OCI-LY3 (cell line): ENCODE measurements at regions not wholly inside any gene's neighbourhood (a gene's known extent, or its start where the extent isn't known, plus 50 kb on each side); places are given as distances from the start of the nearest gene placed in this dataset.

Source experiments
- EZH2phosphoT487 ChIP-seq: fragments of 200-600 bp; shearing (Covaris generic); IDR thresholded peaks from 2 replicates; pipeline ENCODE4 v1.6.1; 2018; ENCODE audit warnings: antibody characterized with exemption, mixed run types, low read depth
- TF ChIP-seq, protein P1 (sequence below): fragments of 200-600, 300-600 bp; sonication (generic); IDR thresholded peaks from 2 replicates; pipeline ENCODE4 v1.5.1; 2014; ENCODE audit warnings: antibody characterized with exemption, low read length, low read depth

DNA sequence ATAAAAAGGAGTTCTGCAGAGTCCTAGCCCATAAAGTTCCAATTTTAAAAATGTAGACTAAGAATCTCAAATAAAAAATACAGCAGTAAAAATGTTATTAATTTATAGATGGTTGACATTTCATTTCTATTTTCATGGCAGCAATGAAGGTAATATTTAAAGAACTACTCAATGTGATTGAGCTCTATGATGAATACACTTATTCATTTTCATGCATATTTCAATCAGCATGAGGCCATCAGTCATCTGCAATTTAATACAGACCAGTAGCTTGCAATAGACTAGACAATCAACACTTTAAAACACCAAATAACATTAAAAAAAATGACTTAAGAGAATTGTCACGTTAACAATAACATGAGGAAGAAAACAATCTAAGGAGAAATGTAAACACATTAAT, 1295.8 kb upstream of the ALCAM start:
- TF ChIP-seq, protein P1, sequence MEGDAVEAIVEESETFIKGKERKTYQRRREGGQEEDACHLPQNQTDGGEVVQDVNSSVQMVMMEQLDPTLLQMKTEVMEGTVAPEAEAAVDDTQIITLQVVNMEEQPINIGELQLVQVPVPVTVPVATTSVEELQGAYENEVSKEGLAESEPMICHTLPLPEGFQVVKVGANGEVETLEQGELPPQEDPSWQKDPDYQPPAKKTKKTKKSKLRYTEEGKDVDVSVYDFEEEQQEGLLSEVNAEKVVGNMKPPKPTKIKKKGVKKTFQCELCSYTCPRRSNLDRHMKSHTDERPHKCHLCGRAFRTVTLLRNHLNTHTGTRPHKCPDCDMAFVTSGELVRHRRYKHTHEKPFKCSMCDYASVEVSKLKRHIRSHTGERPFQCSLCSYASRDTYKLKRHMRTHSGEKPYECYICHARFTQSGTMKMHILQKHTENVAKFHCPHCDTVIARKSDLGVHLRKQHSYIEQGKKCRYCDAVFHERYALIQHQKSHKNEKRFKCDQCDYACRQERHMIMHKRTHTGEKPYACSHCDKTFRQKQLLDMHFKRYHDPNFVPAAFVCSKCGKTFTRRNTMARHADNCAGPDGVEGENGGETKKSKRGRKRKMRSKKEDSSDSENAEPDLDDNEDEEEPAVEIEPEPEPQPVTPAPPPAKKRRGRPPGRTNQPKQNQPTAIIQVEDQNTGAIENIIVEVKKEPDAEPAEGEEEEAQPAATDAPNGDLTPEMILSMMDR = no peak
- TF ChIP-seq EZH2phosphoT487 = no peak
